ENCODE measurements at regions not wholly inside any gene's neighbourhood (a gene's known extent, or its start where the extent isn't known, plus 50 kb on each side); places are given as distances from the start of the nearest gene placed in this dataset.
A peak's percentile ranks its signal among the peaks of the same experiment; 100 is the strongest.

GRCh38 chr4:179941911-179942310 lies 2301.3 kb upstream of the TENM3 start:
- Histone ChIP-seq H3K27me3 (ENCODE audit: insufficient read depth, insufficient read length) (no peaks in the 10 kb centered on the region), H3K4me1 (ENCODE audit: insufficient read depth, insufficient read length) (no peaks in the 10 kb centered on the region), H3K9me3 (ENCODE audit: insufficient read depth, low read length) (no peaks in the 10 kb centered on the region; the same call in 1 of the 2 replicates), H3K9ac (ENCODE audit: insufficient read length, low read depth) (no peak overlapping the region), H3K4me3 (ENCODE audit: insufficient read length, low read depth) (no peak overlapping the region), H3K36me3 (ENCODE audit: insufficient read depth, insufficient read length, low read length) (no peaks in the 10 kb centered on the region)
- TF ChIP-seq YY1 (IDR thresholded peaks at IDR 0.05; ENCODE audit: insufficient read depth, insufficient read length) = no peak
- no peak for TF ChIP-seq ZNF274 (IDR thresholded peaks at IDR 0.05; ENCODE audit: low read depth, low read length)
- no peak for TF ChIP-seq SUZ12 (IDR thresholded peaks at IDR 0.05; ENCODE audit: extremely low read depth, insufficient read depth, insufficient read length)
- no peak for DNase-seq (ENCODE audit: low read depth, low spot score)

- Histone ChIP-seq H3K4me1 (ENCODE audit: insufficient read depth, insufficient read length) (no peaks in the 10 kb centered on the region), H3K36me3 (ENCODE audit: insufficient read depth, insufficient read length, low read length) (no peaks in the 10 kb centered on the region), H3K9me3 (ENCODE audit: insufficient read depth, low read length) (no peaks in the 10 kb centered on the region), H3K27me3 (ENCODE audit: insufficient read depth, insufficient read length) (no peaks in the 10 kb centered on the region), H3K9ac (ENCODE audit: insufficient read length, low read depth) (no peak overlapping the region), H3K4me3 (ENCODE audit: insufficient read length, low read depth) (no peak overlapping the region)
- DNase-seq (ENCODE audit: low read depth, low spot score) = no peak
- no peak for TF ChIP-seq ZNF274 (IDR thresholded peaks at IDR 0.05; ENCODE audit: low read depth, low read length)
- TF ChIP-seq SUZ12 (IDR thresholded peaks at IDR 0.05; ENCODE audit: extremely low read depth, insufficient read depth, insufficient read length) = no peak
- no peak for TF ChIP-seq YY1 (IDR thresholded peaks at IDR 0.05; ENCODE audit: insufficient read depth, insufficient read length)
These were observed 2266.4 kb upstream of the TENM3 start for GRCh38 chr4:179976777-179977176.

- H3K9ac ChIP-seq (ENCODE audit: insufficient read length, low read depth) = no peak overlapping the region
- TF ChIP-seq ZNF274 (IDR thresholded peaks at IDR 0.05; ENCODE audit: low read depth, low read length) (no peak), YY1 (IDR thresholded peaks at IDR 0.05; ENCODE audit: insufficient read depth, insufficient read length) (no peak), SUZ12 (IDR thresholded peaks at IDR 0.05; ENCODE audit: extremely low read depth, insufficient read depth, insufficient read length) (no peak)
These were observed 2265.8 kb upstream of the TENM3 start for GRCh38 chr4:179977378-179977777.

DNA sequence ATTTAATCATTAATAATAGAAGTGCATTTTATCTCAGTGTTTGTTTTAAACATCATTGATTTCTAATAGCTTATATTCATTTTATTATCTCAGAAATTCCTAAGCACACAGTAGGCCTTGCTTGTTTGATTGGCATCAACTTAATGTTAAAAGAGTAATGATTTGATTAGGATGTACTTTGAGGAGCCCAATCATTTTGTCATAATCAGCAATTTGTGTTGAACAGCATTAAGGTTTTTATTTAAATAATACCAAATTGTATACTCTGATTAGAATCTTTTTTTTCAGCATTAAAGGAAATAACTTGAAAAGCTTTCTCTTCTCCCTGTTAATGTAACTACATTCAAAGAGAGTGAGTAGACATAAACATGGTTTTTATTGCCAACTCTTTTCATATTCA lies 2262.0 kb upstream of the TENM3 start:
- TF ChIP-seq YY1 (IDR thresholded peaks at IDR 0.05; ENCODE audit: insufficient read depth, insufficient read length) (no peak), SUZ12 (IDR thresholded peaks at IDR 0.05; ENCODE audit: extremely low read depth, insufficient read depth, insufficient read length) (no peak), ZNF274 (IDR thresholded peaks at IDR 0.05; ENCODE audit: low read depth, low read length) (no peak)
- Histone ChIP-seq H3K9ac (ENCODE audit: insufficient read length, low read depth) (no peak overlapping the region), H3K4me3 (ENCODE audit: insufficient read length, low read depth) (no peak overlapping the region), H3K9me3 (ENCODE audit: insufficient read depth, low read length) (no peaks in the 10 kb centered on the region), H3K36me3 (ENCODE audit: insufficient read depth, insufficient read length, low read length) (no peaks in the 10 kb centered on the region), H3K4me1 (ENCODE audit: insufficient read depth, insufficient read length) (no peaks in the 10 kb centered on the region), H3K27me3 (ENCODE audit: insufficient read depth, insufficient read length) (no peaks in the 10 kb centered on the region)
- DNase-seq (ENCODE audit: low read depth, low spot score) = no peak

More at GRCh38 chr4:179977378-179977777, 2265.8 kb upstream of the TENM3 start:
- DNase-seq (ENCODE audit: low read depth, low spot score) = no peak
- no peaks in the 10 kb centered on the region for H3K9me3 ChIP-seq (ENCODE audit: insufficient read depth, low read length)
- no peaks in the 10 kb centered on the region for H3K27me3 ChIP-seq (ENCODE audit: insufficient read depth, insufficient read length)
- H3K4me1 ChIP-seq (ENCODE audit: insufficient read depth, insufficient read length) = no peaks in the 10 kb centered on the region
- H3K4me3 ChIP-seq (ENCODE audit: insufficient read length, low read depth) = no peak overlapping the region
- H3K36me3 ChIP-seq (ENCODE audit: insufficient read depth, insufficient read length, low read length) = no peaks in the 10 kb centered on the region

- no peak for TF ChIP-seq SUZ12 (IDR thresholded peaks at IDR 0.05; ENCODE audit: extremely low read depth, insufficient read depth, insufficient read length)
- no peak for TF ChIP-seq ZNF274 (IDR thresholded peaks at IDR 0.05; ENCODE audit: low read depth, low read length)
- TF ChIP-seq YY1 (IDR thresholded peaks at IDR 0.05; ENCODE audit: insufficient read depth, insufficient read length) = no peak
- Histone ChIP-seq H3K36me3 (ENCODE audit: insufficient read depth, insufficient read length, low read length) (no peaks in the 10 kb centered on the region), H3K4me3 (ENCODE audit: insufficient read length, low read depth) (no peak overlapping the region)
These were observed 2253.2 kb upstream of the TENM3 start for GRCh38 chr4:179989975-179990374.

DNA sequence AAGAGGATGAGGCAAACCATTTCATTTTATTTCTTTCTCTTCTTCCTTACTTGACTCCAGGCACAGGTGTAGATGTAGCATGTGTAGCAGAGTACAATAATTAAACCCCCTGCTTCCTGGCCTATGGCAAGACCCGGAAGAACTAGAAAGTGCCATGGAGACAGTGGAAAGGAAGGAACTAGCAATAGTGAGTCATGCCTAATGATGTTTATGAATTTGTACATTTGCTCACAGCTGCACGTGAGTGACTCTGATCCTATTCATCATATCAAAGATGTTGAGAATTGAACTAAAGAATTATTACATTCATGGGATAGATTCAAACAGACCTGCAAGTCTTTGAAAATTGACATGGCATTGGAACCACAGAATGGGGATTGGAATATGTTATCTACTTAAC lies 2233.9 kb upstream of the TENM3 start:
- no peaks in the 10 kb centered on the region for H3K36me3 ChIP-seq (ENCODE audit: insufficient read depth, insufficient read length, low read length)
- no peaks in the 10 kb centered on the region for H3K9me3 ChIP-seq (ENCODE audit: insufficient read depth, low read length)
- no peak for TF ChIP-seq ZNF274 (IDR thresholded peaks at IDR 0.05; ENCODE audit: low read depth, low read length)
- no peak for TF ChIP-seq YY1 (IDR thresholded peaks at IDR 0.05; ENCODE audit: insufficient read depth, insufficient read length)
- H3K4me1 ChIP-seq (ENCODE audit: insufficient read depth, insufficient read length) = no peaks in the 10 kb centered on the region
- H3K27me3 ChIP-seq (ENCODE audit: insufficient read depth, insufficient read length) = no peaks in the 10 kb centered on the region
- no peak overlapping the region for H3K4me3 ChIP-seq (ENCODE audit: insufficient read length, low read depth)
- no peak overlapping the region for H3K9ac ChIP-seq (ENCODE audit: insufficient read length, low read depth)
- no peak for DNase-seq (ENCODE audit: low read depth, low spot score)

More at GRCh38 chr4:179989975-179990374, 2253.2 kb upstream of the TENM3 start:
- H3K9ac ChIP-seq (ENCODE audit: insufficient read length, low read depth) = no peak overlapping the region
- no peak for DNase-seq (ENCODE audit: low read depth, low spot score)
- H3K4me1 ChIP-seq (ENCODE audit: insufficient read depth, insufficient read length) = no peaks in the 10 kb centered on the region
- no peaks in the 10 kb centered on the region for H3K9me3 ChIP-seq (ENCODE audit: insufficient read depth, low read length)
- no peaks in the 10 kb centered on the region for H3K27me3 ChIP-seq (ENCODE audit: insufficient read depth, insufficient read length)

GRCh38 chr4:180028682-180029081 lies 2214.5 kb upstream of the TENM3 start:
- H3K9me3 ChIP-seq (ENCODE audit: insufficient read depth, low read length) = no peaks in the 10 kb centered on the region
- H3K4me3 ChIP-seq (ENCODE audit: insufficient read length, low read depth) = no peak overlapping the region
- peak; percentile 15 for DNase-seq (ENCODE audit: low read depth, low spot score)
- H3K4me1 ChIP-seq (ENCODE audit: insufficient read depth, insufficient read length) = no peaks in the 10 kb centered on the region
- H3K36me3 ChIP-seq (ENCODE audit: insufficient read depth, insufficient read length, low read length) = no peaks in the 10 kb centered on the region
- H3K27me3 ChIP-seq (ENCODE audit: insufficient read depth, insufficient read length) = no peaks in the 10 kb centered on the region
- TF ChIP-seq ZNF274 (IDR thresholded peaks at IDR 0.05; ENCODE audit: low read depth, low read length) (no peak), YY1 (IDR thresholded peaks at IDR 0.05; ENCODE audit: insufficient read depth, insufficient read length) (no peak), SUZ12 (IDR thresholded peaks at IDR 0.05; ENCODE audit: extremely low read depth, insufficient read depth, insufficient read length) (no peak)
- H3K9ac ChIP-seq (ENCODE audit: insufficient read length, low read depth) = no peak overlapping the region

Measured in NT2/D1 (cell line).